WTC11 (cell line): ENCODE measurements at regions not wholly inside any gene's neighbourhood (a gene's known extent, or its start where the extent isn't known, plus 50 kb on each side); places are given as distances from the start of the nearest gene placed in this dataset.

Experiments used
- ATAC-seq: fragments of 200-7000 bp; cut with Tn5 transposase; 2 replicates; pipeline ENCODE4 v1.10.0; 2021; ENCODE audit warnings: mild to moderate bottlenecking, moderate library complexity
- CTCF ChIA-PET: fragments of 300-600 bp; sonication (Branson Sonifier 250); formaldehyde crosslinking; loops from one replicate; lab custom pipeline; 2021; ENCODE audit warnings: antibody characterized with exemption; lab: Charles Lee
- POLR2A ChIA-PET: fragments of 350-600 bp; sonication (Branson Sonifier 250); formaldehyde crosslinking; loops from one replicate; lab custom pipeline; 2021; ENCODE audit warnings: antibody characterized with exemption; lab: Charles Lee
- DNase-seq: peaks from one replicate; pipeline ENCODE4 v3.0.0; 2021; ENCODE audit warnings: low spot score
- H3K27ac Mint-ChIP-seq: 2 replicates; pipeline ENCODE4 v1.8.0; 2021; ENCODE audit warnings: mixed read lengths
- H3K27me3 Mint-ChIP-seq: 2 replicates; pipeline ENCODE4 v1.8.0; 2021; ENCODE audit warnings: low read depth, mild to moderate bottlenecking, moderate library complexity, mixed read lengths
- H3K36me3 Mint-ChIP-seq: 2 replicates; pipeline ENCODE4 v1.8.0; 2021; ENCODE audit warnings: mixed read lengths
- H3K4me1 Mint-ChIP-seq: 2 replicates; pipeline ENCODE4 v1.8.0; 2022; ENCODE audit warnings: mixed read lengths
- H3K4me3 Mint-ChIP-seq: 2 replicates; pipeline ENCODE4 v1.8.0; 2021; ENCODE audit warnings: mild to moderate bottlenecking, moderate library complexity, mixed read lengths
- H3K9me3 Mint-ChIP-seq: 2 replicates; pipeline ENCODE4 v1.8.0; 2021; ENCODE audit warnings: mixed read lengths
- ATF3 ChIP-seq: sonication (generic); formaldehyde crosslinking; conservative IDR thresholded peaks from 2 replicates; pipeline ENCODE4 v1.8.1; 2022; ENCODE audit warnings: mild to moderate bottlenecking, missing genetic modification reagents
- CREB1 ChIP-seq: sonication (generic); formaldehyde crosslinking; IDR thresholded peaks from 2 replicates; pipeline ENCODE4 v1.8.0; 2023; ENCODE audit warnings: mild to moderate bottlenecking, missing genetic modification reagents
- FOXP1 ChIP-seq: sonication (generic); formaldehyde crosslinking; IDR thresholded peaks from 2 replicates; pipeline ENCODE4 v1.8.0; 2022; ENCODE audit warnings: missing genetic modification reagents, mild to moderate bottlenecking, moderate library complexity, borderline replicate concordance
- HMGXB4 ChIP-seq: sonication (generic); formaldehyde crosslinking; IDR thresholded peaks from 2 replicates; pipeline ENCODE4 v1.8.1; 2023; ENCODE audit warnings: mild to moderate bottlenecking, moderate library complexity, missing genetic modification reagents
- MXD4 ChIP-seq: fragments of 250-450 bp; sonication (Bioruptor Pico); IDR thresholded peaks from 2 replicates; pipeline ENCODE4 v1.8.0; 2021; ENCODE audit warnings: mild to moderate bottlenecking, moderate library complexity, borderline replicate concordance
- MYBL2 ChIP-seq: sonication (generic); formaldehyde crosslinking; IDR thresholded peaks from 2 replicates; pipeline ENCODE4 v1.8.1; 2023; ENCODE audit warnings: mild to moderate bottlenecking, moderate library complexity, missing genetic modification reagents
- NFATC4 ChIP-seq: fragments of 250-450 bp; sonication (Bioruptor Pico); IDR thresholded peaks from 2 replicates; pipeline ENCODE4 v1.9.0; 2021; ENCODE audit warnings: mild to moderate bottlenecking
- NFYB ChIP-seq: sonication (generic); formaldehyde crosslinking; conservative IDR thresholded peaks from 2 replicates; pipeline ENCODE4 v1.8.0; 2022; ENCODE audit warnings: low read depth, missing genetic modification reagents
- NR1H2 ChIP-seq: sonication (generic); formaldehyde crosslinking; IDR thresholded peaks from 2 replicates; pipeline ENCODE4 v1.9.0; 2021; ENCODE audit warnings: mild to moderate bottlenecking, moderate library complexity, missing genetic modification reagents
- NR2C2 ChIP-seq: sonication (generic); formaldehyde crosslinking; IDR thresholded peaks from 2 replicates; pipeline ENCODE4 v1.8.0; 2022; ENCODE audit warnings: mild to moderate bottlenecking, missing genetic modification reagents
- OVOL2 ChIP-seq: fragments of 250-450 bp; sonication (Bioruptor Pico); IDR thresholded peaks from 2 replicates; pipeline ENCODE4 v1.9.0; 2021; ENCODE audit warnings: mild to moderate bottlenecking, borderline replicate concordance
- RORB ChIP-seq: fragments of 250-450 bp; sonication (Bioruptor Pico); IDR thresholded peaks from 2 replicates; pipeline ENCODE4 v1.9.0; 2021; ENCODE audit warnings: mild to moderate bottlenecking
- SP1 ChIP-seq: sonication (generic); formaldehyde crosslinking; conservative IDR thresholded peaks from 2 replicates; pipeline ENCODE4 v1.8.1; 2022; ENCODE audit warnings: missing genetic modification reagents
- STAT6 ChIP-seq: sonication (generic); formaldehyde crosslinking; conservative IDR thresholded peaks from 2 replicates; pipeline ENCODE4 v1.8.1; 2023; ENCODE audit warnings: mild to moderate bottlenecking, low read depth, missing genetic modification reagents, moderate library complexity
- TCF7 ChIP-seq: sonication (generic); formaldehyde crosslinking; IDR thresholded peaks from 2 replicates; pipeline ENCODE4 v1.8.0; 2022; ENCODE audit warnings: mild to moderate bottlenecking, low read depth, missing genetic modification reagents, moderate library complexity
- TP53 ChIP-seq: sonication (generic); formaldehyde crosslinking; IDR thresholded peaks from 2 replicates; pipeline ENCODE4 v1.8.1; 2023; ENCODE audit warnings: mild to moderate bottlenecking, missing genetic modification reagents
- ZBTB21 ChIP-seq: sonication (generic); formaldehyde crosslinking; IDR thresholded peaks from 2 replicates; pipeline ENCODE4 v1.8.1; 2023; ENCODE audit warnings: mild to moderate bottlenecking, missing genetic modification reagents, borderline replicate concordance
- ZBTB43 ChIP-seq: sonication (generic); formaldehyde crosslinking; IDR thresholded peaks from 2 replicates; pipeline ENCODE4 v1.8.1; 2023; ENCODE audit warnings: mild to moderate bottlenecking, missing genetic modification reagents
- ZMAT4 ChIP-seq: fragments of 250-450 bp; sonication (Bioruptor Pico); IDR thresholded peaks from 2 replicates; pipeline ENCODE4 v1.9.0; 2021; ENCODE audit warnings: mild to moderate bottlenecking
- ZNF219 ChIP-seq: sonication (generic); formaldehyde crosslinking; IDR thresholded peaks from 2 replicates; pipeline ENCODE4 v1.8.0; 2023; ENCODE audit warnings: missing genetic modification reagents, mild to moderate bottlenecking, borderline replicate concordance
- ZNF396 ChIP-seq: fragments of 250-450 bp; sonication (Bioruptor Pico); IDR thresholded peaks from 2 replicates; pipeline ENCODE4 v1.8.0; 2021; ENCODE audit warnings: mild to moderate bottlenecking, moderate library complexity, borderline replicate concordance
- ZNF416 ChIP-seq: fragments of 250-450 bp; sonication (Bioruptor Pico); IDR thresholded peaks from 2 replicates; pipeline ENCODE4 v1.9.0; 2021; ENCODE audit warnings: mild to moderate bottlenecking, inconsistent platforms
- ZNF532 ChIP-seq: fragments of 250-450 bp; sonication (Bioruptor Pico); IDR thresholded peaks from 2 replicates; pipeline ENCODE4 v1.9.0; 2021; ENCODE audit warnings: mild to moderate bottlenecking, borderline replicate concordance

- TF ChIP-seq STAT6 (CRISPR knock-in tag), result no peak
- TF ChIP-seq MXD4 (CRISPR knock-in tag), result no peak
- no peak for TF ChIP-seq NFATC4
- no peak for TF ChIP-seq ATF3 (CRISPR knock-in tag)
- TF ChIP-seq CREB1 (CRISPR knock-in tag), result no peak
- no peak for TF ChIP-seq SP1
- TF ChIP-seq NR1H2 (CRISPR knock-in tag), result no peak
- TF ChIP-seq ZNF219 (CRISPR knock-in tag), result no peak
- no peak for TF ChIP-seq TP53 (CRISPR knock-in tag)
- no peak for TF ChIP-seq ZBTB43
- no peak for TF ChIP-seq ZNF532 (CRISPR knock-in tag)
- TF ChIP-seq MYBL2 (CRISPR knock-in tag), result no peak
Measured at GRCh38 chr4:187258651-187259401, 535.2 kb upstream of the FAT1 start (continued).

- no peaks in the 10 kb centered on the region for H3K4me1 Mint-ChIP-seq
- ATAC-seq (no peak), DNase-seq (no peak)
- H3K27ac Mint-ChIP-seq, result no peak overlapping the region
- POLR2A ChIA-PET, result no interaction called here
- no peaks in the 10 kb centered on the region for H3K36me3 Mint-ChIP-seq
- H3K4me3 Mint-ChIP-seq, result no peak overlapping the region
- no peak for TF ChIP-seq RORB (CRISPR knock-in tag)
- no peak for TF ChIP-seq OVOL2 (CRISPR knock-in tag)
- TF ChIP-seq HMGXB4 (CRISPR knock-in tag), result no peak
- no peak for TF ChIP-seq NFYB (CRISPR knock-in tag)
- TF ChIP-seq ZNF396 (CRISPR knock-in tag), result no peak
- TF ChIP-seq TCF7 (CRISPR knock-in tag), result no peak
- TF ChIP-seq ZBTB21 (CRISPR knock-in tag), result no peak
- TF ChIP-seq ZMAT4 (CRISPR knock-in tag), result no peak
- no peak for TF ChIP-seq ZNF416 (CRISPR knock-in tag)
- no peak for TF ChIP-seq NR2C2
- no peak for TF ChIP-seq FOXP1 (CRISPR knock-in tag)
- no peak for TF ChIP-seq TP53 (CRISPR knock-in tag)
- no peaks in the 10 kb centered on the region for H3K27me3 Mint-ChIP-seq
- no peaks in the 10 kb centered on the region for H3K9me3 Mint-ChIP-seq
- CTCF ChIA-PET, result no interaction called here
Measured at GRCh38 chr4:187268940-187269339, 545.3 kb upstream of the FAT1 start.
